ENCODE measurements at regions not wholly inside any gene's neighbourhood (a gene's known extent, or its start where the extent isn't known, plus 50 kb on each side); places are given as distances from the start of the nearest gene placed in this dataset.
A peak's percentile ranks its signal among the peaks of the same experiment; 100 is the strongest.

DNA sequence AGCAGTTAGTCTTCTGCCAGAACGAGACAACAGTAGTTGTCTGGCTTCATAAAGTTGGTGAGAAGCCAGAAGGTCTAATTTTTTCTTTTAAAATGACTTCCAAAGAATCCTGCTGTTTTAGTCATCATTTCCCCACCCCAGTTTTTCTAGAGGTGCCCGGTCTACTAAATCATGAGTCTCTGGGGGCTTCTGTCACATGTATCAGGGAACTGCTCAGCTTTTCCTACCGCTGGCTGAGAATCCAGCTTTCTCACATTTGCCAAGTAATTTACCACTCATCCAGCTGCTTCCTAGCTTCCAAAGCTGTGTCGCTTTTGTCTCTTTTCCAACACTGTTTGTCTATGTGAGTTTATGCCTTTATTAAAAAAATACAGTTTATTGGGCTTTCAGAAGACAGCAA, 183.3 kb downstream of the NSUN3 start:
- no peak overlapping the region for H3K4me2 ChIP-seq (ENCODE audit: low read length)

DNA sequence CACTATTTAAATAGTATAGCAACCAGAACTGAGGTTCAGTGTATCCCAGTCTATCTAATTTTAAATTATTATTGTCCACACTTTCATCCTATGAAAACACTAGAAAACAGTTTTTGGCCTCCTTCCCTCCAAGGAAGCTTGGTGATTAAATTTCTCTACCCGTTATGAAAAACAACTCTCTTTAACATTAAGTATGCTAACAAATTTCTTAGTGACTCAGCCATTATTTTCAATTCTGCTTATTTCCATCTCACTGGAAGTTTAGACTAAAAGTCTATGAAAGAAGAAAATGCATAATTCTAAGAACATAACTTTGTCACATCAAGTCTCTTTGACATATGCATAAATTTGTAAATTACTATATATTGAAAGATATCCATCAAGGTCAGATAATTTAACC, 185.2 kb downstream of the NSUN3 start:
- TF ChIP-seq, protein P1, sequence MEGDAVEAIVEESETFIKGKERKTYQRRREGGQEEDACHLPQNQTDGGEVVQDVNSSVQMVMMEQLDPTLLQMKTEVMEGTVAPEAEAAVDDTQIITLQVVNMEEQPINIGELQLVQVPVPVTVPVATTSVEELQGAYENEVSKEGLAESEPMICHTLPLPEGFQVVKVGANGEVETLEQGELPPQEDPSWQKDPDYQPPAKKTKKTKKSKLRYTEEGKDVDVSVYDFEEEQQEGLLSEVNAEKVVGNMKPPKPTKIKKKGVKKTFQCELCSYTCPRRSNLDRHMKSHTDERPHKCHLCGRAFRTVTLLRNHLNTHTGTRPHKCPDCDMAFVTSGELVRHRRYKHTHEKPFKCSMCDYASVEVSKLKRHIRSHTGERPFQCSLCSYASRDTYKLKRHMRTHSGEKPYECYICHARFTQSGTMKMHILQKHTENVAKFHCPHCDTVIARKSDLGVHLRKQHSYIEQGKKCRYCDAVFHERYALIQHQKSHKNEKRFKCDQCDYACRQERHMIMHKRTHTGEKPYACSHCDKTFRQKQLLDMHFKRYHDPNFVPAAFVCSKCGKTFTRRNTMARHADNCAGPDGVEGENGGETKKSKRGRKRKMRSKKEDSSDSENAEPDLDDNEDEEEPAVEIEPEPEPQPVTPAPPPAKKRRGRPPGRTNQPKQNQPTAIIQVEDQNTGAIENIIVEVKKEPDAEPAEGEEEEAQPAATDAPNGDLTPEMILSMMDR (IDR thresholded peaks at IDR 0.05; ENCODE audit: low read length), result no peak
- no peak for TF ChIP-seq EZH2 (IDR thresholded peaks at IDR 0.05; ENCODE audit: borderline replicate concordance, low read length)
- no peaks in the 10 kb centered on the region for H3K9me2 ChIP-seq (ENCODE audit: low read depth, low read length)

More for the DNA sequence above, 183.3 kb downstream of the NSUN3 start:
- Histone ChIP-seq H3F3A (ENCODE audit: insufficient read depth, low read length) (no peaks in the 10 kb centered on the region), H3K9me3 (ENCODE audit: low read length) (no peaks in the 10 kb centered on the region), H3K27me3 (ENCODE audit: insufficient read depth, low read length) (no peaks in the 10 kb centered on the region), H3K27ac (ENCODE audit: low read depth, low read length, poor library complexity, severe bottlenecking) (no peak overlapping the region), H2AFZ (ENCODE audit: low read length) (no peak overlapping the region), H3K9ac (ENCODE audit: low read length) (no peak overlapping the region), H4K20me1 (ENCODE audit: insufficient read depth, low read length) (no peaks in the 10 kb centered on the region), H3K4me1 (ENCODE audit: insufficient read depth, low read length, severe bottlenecking) (no peaks in the 10 kb centered on the region), H3K9me2 (ENCODE audit: low read depth, low read length) (no peaks in the 10 kb centered on the region), H3K36me3 (ENCODE audit: insufficient read depth, low read length) (no peaks in the 10 kb centered on the region), H3K4me3 (ENCODE audit: low read depth, low read length, poor library complexity, severe bottlenecking) (no peak overlapping the region), H3K79me2 (ENCODE audit: insufficient read depth, low read length) (no peaks in the 10 kb centered on the region)
- TF ChIP-seq, protein P1 (IDR thresholded peaks at IDR 0.05; ENCODE audit: low read length), result no peak
- no peak for TF ChIP-seq EZH2 (IDR thresholded peaks at IDR 0.05; ENCODE audit: borderline replicate concordance, low read length)

DNA sequence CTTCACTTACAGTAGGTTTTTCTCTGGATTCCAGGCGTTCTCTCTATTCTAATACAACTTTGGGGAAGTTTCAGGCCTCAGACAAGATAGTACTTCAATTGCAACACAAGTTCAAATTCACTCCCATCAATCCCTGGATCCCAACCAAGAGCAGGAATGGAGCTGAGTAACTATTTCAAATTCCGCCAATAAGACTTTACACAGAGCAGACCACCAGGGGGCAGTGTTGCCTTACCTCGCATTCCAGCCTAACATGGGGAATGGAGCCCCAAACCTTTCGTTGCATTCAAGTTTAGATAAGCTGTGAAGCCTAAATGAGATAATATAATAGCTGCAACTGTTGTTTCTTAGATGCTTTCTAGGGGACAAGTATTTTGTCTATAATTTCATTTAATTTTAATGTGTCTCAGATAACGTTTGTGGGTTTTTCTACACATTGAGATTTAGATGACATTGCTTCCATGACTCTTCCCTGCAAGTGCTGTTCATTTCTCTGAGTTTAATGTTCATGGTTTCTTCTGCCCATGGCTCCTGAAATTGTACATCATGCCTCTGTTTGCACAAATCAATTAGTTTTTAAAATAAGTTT, 186.7 kb downstream of the NSUN3 start:
- no peaks in the 10 kb centered on the region for H3F3A ChIP-seq (ENCODE audit: insufficient read depth, low read length)
- no peaks in the 10 kb centered on the region for H3K36me3 ChIP-seq (ENCODE audit: insufficient read depth, low read length)
- no peaks in the 10 kb centered on the region; the same call in 1 of the 2 replicates for H3K27me3 ChIP-seq (ENCODE audit: insufficient read depth, low read length)
- no peak overlapping the region for H3K9ac ChIP-seq (ENCODE audit: low read length)
- no peak overlapping the region for H3K27ac ChIP-seq (ENCODE audit: low read depth, low read length, poor library complexity, severe bottlenecking)
- no peaks in the 10 kb centered on the region for H3K79me2 ChIP-seq (ENCODE audit: insufficient read depth, low read length)
- no peak for TF ChIP-seq EZH2 (IDR thresholded peaks at IDR 0.05; ENCODE audit: borderline replicate concordance, low read length)
- TF ChIP-seq, protein P1 (IDR thresholded peaks at IDR 0.05; ENCODE audit: low read length), result peak; percentile 88
- H3K4me2 ChIP-seq (ENCODE audit: low read length), result no peak overlapping the region
- no peaks in the 10 kb centered on the region for H3K9me3 ChIP-seq (ENCODE audit: low read length)
- H4K20me1 ChIP-seq (ENCODE audit: insufficient read depth, low read length), result no peaks in the 10 kb centered on the region
- H3K4me3 ChIP-seq (ENCODE audit: low read depth, low read length, poor library complexity, severe bottlenecking), result no peak overlapping the region
- H3K4me1 ChIP-seq (ENCODE audit: insufficient read depth, low read length, severe bottlenecking), result no peaks in the 10 kb centered on the region
- H3K9me2 ChIP-seq (ENCODE audit: low read depth, low read length), result no peaks in the 10 kb centered on the region
- no peak overlapping the region for H2AFZ ChIP-seq (ENCODE audit: low read length)

More for the DNA sequence above, 185.2 kb downstream of the NSUN3 start:
- Histone ChIP-seq H3K27ac (ENCODE audit: low read depth, low read length, poor library complexity, severe bottlenecking) (no peak overlapping the region), H3K4me2 (ENCODE audit: low read length) (no peak overlapping the region), H4K20me1 (ENCODE audit: insufficient read depth, low read length) (no peaks in the 10 kb centered on the region), H3K9ac (ENCODE audit: low read length) (no peak overlapping the region), H3K4me1 (ENCODE audit: insufficient read depth, low read length, severe bottlenecking) (no peaks in the 10 kb centered on the region), H3K79me2 (ENCODE audit: insufficient read depth, low read length) (no peaks in the 10 kb centered on the region), H2AFZ (ENCODE audit: low read length) (no peak overlapping the region), H3K27me3 (ENCODE audit: insufficient read depth, low read length) (no peaks in the 10 kb centered on the region; the same call in 1 of the 2 replicates), H3K36me3 (ENCODE audit: insufficient read depth, low read length) (no peaks in the 10 kb centered on the region), H3K4me3 (ENCODE audit: low read depth, low read length, poor library complexity, severe bottlenecking) (no peak overlapping the region), H3K9me3 (ENCODE audit: low read length) (no peaks in the 10 kb centered on the region), H3F3A (ENCODE audit: insufficient read depth, low read length) (no peaks in the 10 kb centered on the region)
